Mesendoderm (in vitro differentiated cells): ENCODE measurements at regions not wholly inside any gene's neighbourhood (a gene's known extent, or its start where the extent isn't known, plus 50 kb on each side); places are given as distances from the start of the nearest gene placed in this dataset.
A peak's percentile ranks its signal among the peaks of the same experiment; 100 is the strongest.

Experiments
- DNase-seq: peaks from one replicate; pipeline ENCODE4 v3.0.0; 2013
- H2AK5ac ChIP-seq: 2 replicates; pipeline ENCODE4 v1.6.1; 2013; ENCODE audit warnings: low read length, inconsistent platforms
- H2BK120ac ChIP-seq: 2 replicates; pipeline ENCODE4 v1.6.1; 2013; ENCODE audit warnings: low read depth, mild to moderate bottlenecking, low read length, moderate library complexity, mixed read lengths
- H2BK15ac ChIP-seq: replicated peaks from 2 replicates; pipeline ENCODE4 v1.6.1; 2013; ENCODE audit warnings: low read depth, mild to moderate bottlenecking, moderate library complexity
- H2BK5ac ChIP-seq: 2 replicates; pipeline ENCODE4 v1.6.1; 2013; ENCODE audit warnings: low read length, inconsistent platforms
- H3K18ac ChIP-seq: 2 replicates; pipeline ENCODE4 v1.6.1; 2013; ENCODE audit warnings: mild to moderate bottlenecking, low read length, mixed read lengths
- H3K23ac ChIP-seq: one replicate; pipeline ENCODE4 v1.6.1; 2013; ENCODE audit warnings: low read length
- H3K27ac ChIP-seq: 2 replicates; pipeline ENCODE4 v1.5.1; 2013; ENCODE audit warnings: low read depth, mild to moderate bottlenecking, inconsistent platforms, low read length, moderate library complexity
- H3K27me3 ChIP-seq: 2 replicates; pipeline ENCODE4 v1.6.1; 2013; ENCODE audit warnings: low read length, control low read depth, mild to moderate bottlenecking, inconsistent platforms; ENCODE audit not compliant: insufficient read depth, poor library complexity
- H3K36me3 ChIP-seq: 2 replicates; pipeline ENCODE4 v1.6.1; 2013; ENCODE audit warnings: low read length, inconsistent platforms; ENCODE audit not compliant: control insufficient read depth, insufficient read depth
- H3K4ac ChIP-seq: one replicate; pipeline ENCODE4 v1.6.1; 2013; ENCODE audit warnings: low read depth, mild to moderate bottlenecking, low read length, moderate library complexity
- H3K4me1 ChIP-seq: 2 replicates; pipeline ENCODE4 v1.6.1; 2013; ENCODE audit warnings: low read depth, low read length, inconsistent platforms; ENCODE audit not compliant: control insufficient read depth
- H3K4me2 ChIP-seq: 2 replicates; pipeline ENCODE4 v1.6.1; 2013; ENCODE audit warnings: low read length
- H3K4me3 ChIP-seq: 2 replicates; pipeline ENCODE4 v1.5.1; 2013; ENCODE audit warnings: mild to moderate bottlenecking, low read length
- H3K56ac ChIP-seq: one replicate; pipeline ENCODE4 v1.6.1; 2013; ENCODE audit warnings: low read length
- H3K79me1 ChIP-seq: 2 replicates; pipeline ENCODE4 v1.6.1; 2013; ENCODE audit warnings: low read length, inconsistent platforms
- H3K79me2 ChIP-seq: 2 replicates; pipeline ENCODE4 v1.6.1; 2013; ENCODE audit warnings: mild to moderate bottlenecking, low read length; ENCODE audit not compliant: control insufficient read depth, insufficient read depth
- H3K9ac ChIP-seq: 2 replicates; pipeline ENCODE4 v1.6.1; 2013; ENCODE audit warnings: low read length, inconsistent platforms
- H4K5ac ChIP-seq: one replicate; pipeline ENCODE4 v1.6.1; 2013; ENCODE audit warnings: low read length
- H4K8ac ChIP-seq: one replicate; pipeline ENCODE4 v1.6.1; 2013; ENCODE audit warnings: low read depth, mild to moderate bottlenecking, control low read depth, low read length, moderate library complexity
- WGBS: extraction: QIAGEN DNeasy Blood & Tissue Kit; methylation state at CpG from one replicate; pipeline ENCODE4 v1.1.7; 2013; ENCODE audit warnings: low lambda C conversion rate, missing lambda C conversion rate; ENCODE audit not compliant: insufficient coverage; ENCODE audit errors: extremely low coverage; 5-methylcytosine and 5-hydroxymethylcytosine counted together

DNA sequence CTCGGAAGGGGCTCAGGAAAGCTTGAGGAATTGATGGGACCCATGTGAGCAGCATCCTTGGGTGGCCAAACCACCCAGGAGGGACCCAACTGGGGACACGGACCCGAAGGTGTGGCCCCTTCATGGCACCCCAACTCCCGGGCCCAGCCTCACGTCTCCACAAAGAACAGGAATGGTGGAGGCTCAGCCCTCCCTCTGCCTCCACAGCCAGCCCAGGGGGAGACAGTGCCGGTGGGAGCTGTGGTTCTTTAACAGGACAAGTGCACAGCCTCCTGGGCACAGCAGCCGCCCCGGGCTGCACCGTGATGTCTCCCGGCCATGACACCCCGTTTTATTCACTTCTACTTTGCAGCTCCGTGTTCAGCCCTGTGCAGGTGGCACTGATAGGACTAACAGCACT, 587.2 kb downstream of the BRD1 start:
- Histone ChIP-seq H3K4me1 (no peaks in the 10 kb centered on the region), H3K27ac (no peak overlapping the region), H3K79me2 (no peaks in the 10 kb centered on the region), H3K79me1 (no peaks in the 10 kb centered on the region), H3K56ac (no peak overlapping the region), H4K5ac (no peak overlapping the region), H3K23ac (no peak overlapping the region), H3K9ac (no peak overlapping the region), H3K18ac (no peak overlapping the region), H2AK5ac (no peak overlapping the region), H2BK5ac (no peak overlapping the region), H2BK15ac (no peak overlapping the region), H3K27me3 (no peaks in the 10 kb centered on the region), H3K36me3 (no peaks in the 10 kb centered on the region), H4K8ac (no peak overlapping the region), H2BK120ac (no peak overlapping the region), H3K4ac (no peak overlapping the region), H3K4me3 (no peak overlapping the region), H3K4me2 (no peak overlapping the region)
- DNase-seq, result no peak
- WGBS, result no CpG with 5 or more reads among the region's 12 CpGs

DNA sequence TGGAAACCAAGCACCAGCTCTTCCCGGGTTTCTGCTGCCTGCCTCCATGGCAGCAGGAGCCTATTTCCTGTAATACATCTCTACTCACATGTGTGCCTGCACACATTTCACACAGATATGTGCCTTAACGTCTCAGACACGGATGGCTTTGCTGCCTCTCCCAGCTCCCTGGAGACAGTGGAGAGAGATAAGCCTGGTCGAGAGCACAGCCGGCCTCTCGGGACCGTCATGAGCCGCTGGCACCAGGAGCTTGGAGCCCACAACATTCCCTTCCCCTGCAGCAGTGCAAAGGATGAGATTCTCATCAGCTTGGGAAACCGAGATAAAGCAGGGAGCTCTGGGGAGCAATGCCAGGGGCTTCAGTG, 587.7 kb downstream of the BRD1 start:
- H3K36me3 ChIP-seq, result no peaks in the 10 kb centered on the region
- no peak overlapping the region for H3K4ac ChIP-seq
- H3K23ac ChIP-seq, result no peak overlapping the region
- H2BK120ac ChIP-seq, result no peak overlapping the region
- H3K79me2 ChIP-seq, result no peaks in the 10 kb centered on the region
- H3K79me1 ChIP-seq, result no peaks in the 10 kb centered on the region
- H4K5ac ChIP-seq, result no peak overlapping the region
- no peak overlapping the region for H3K4me2 ChIP-seq
- H2BK5ac ChIP-seq, result no peak overlapping the region
- no peaks in the 10 kb centered on the region for H3K27me3 ChIP-seq
- no peak overlapping the region for H3K4me3 ChIP-seq
- H3K9ac ChIP-seq, result no peak overlapping the region
- no peak overlapping the region for H3K27ac ChIP-seq
- no peak overlapping the region for H2BK15ac ChIP-seq
- no peak for DNase-seq
- no peaks in the 10 kb centered on the region for H3K4me1 ChIP-seq
- no peak overlapping the region for H4K8ac ChIP-seq
- no peak overlapping the region for H3K18ac ChIP-seq
- H3K56ac ChIP-seq, result no peak overlapping the region
- H2AK5ac ChIP-seq, result no peak overlapping the region
- WGBS, result no CpG with 5 or more reads among the region's 9 CpGs

DNA sequence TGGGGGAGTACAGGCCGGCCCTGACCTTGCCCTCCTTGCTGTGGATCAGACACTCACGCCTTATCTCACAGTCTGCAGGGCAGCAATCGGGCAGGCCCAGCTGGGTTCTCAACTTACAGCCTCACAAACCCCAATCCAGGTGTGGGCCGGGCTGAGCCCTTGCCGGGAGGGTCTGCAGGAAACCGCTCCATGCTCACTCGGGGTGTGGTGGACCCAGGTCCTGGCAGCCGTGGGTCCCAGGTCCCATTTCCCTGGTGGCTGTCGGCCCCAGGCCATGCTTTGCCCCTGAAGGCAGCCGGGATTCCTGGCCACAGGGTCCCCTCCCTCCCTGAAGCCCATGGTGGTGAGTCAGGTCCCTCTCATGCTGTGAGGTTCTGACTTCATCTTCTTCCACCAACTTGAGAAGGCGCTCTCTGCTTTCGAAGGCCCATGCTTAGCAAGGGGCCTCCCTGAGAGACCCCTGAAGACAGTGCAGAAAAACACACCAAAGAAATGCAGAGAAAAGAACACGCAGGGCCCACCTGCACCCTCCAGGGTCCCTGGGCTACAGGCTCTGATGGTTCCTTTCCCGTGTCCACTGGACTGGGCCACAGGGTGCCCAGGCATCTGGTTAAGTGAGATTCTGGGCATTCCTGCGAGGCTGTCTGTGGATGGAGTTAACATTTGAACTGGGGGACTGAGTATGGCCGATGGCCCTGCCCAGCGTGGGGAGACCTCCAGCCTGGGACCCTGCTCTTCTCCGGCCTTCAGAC, 588.2 kb downstream of the BRD1 start:
- Histone ChIP-seq H3K79me2 (no peaks in the 10 kb centered on the region), H3K4me2 (no peak overlapping the region), H3K4me3 (no peak overlapping the region), H3K18ac (no peak overlapping the region), H2AK5ac (no peak overlapping the region), H3K23ac (no peak overlapping the region), H4K8ac (no peak overlapping the region), H3K56ac (no peak overlapping the region), H2BK15ac (no peak overlapping the region), H4K5ac (no peak overlapping the region), H3K4me1 (no peaks in the 10 kb centered on the region), H3K9ac (no peak overlapping the region), H3K27me3 (no peaks in the 10 kb centered on the region), H3K79me1 (no peaks in the 10 kb centered on the region), H3K4ac (no peak overlapping the region), H3K36me3 (no peaks in the 10 kb centered on the region), H3K27ac (no peak overlapping the region), H2BK5ac (no peak overlapping the region), H2BK120ac (no peak overlapping the region)
- WGBS, result no CpG with 5 or more reads among the region's 18 CpGs
- DNase-seq, result peak; percentile 33

- Histone ChIP-seq H4K5ac (no peak overlapping the region), H3K27me3 (no peaks in the 10 kb centered on the region), H3K36me3 (no peaks in the 10 kb centered on the region), H3K23ac (peak overlapping the region; percentile 66), H3K56ac (no peak overlapping the region), H3K4me1 (no peaks in the 10 kb centered on the region), H2BK120ac (no peak overlapping the region), H2BK15ac (no peak overlapping the region), H3K79me1 (no peaks in the 10 kb centered on the region), H3K79me2 (no peaks in the 10 kb centered on the region), H3K4me2 (no peak overlapping the region), H2BK5ac (no peak overlapping the region), H3K4ac (no peak overlapping the region), H3K18ac (no peak overlapping the region), H3K27ac (no peak overlapping the region), H2AK5ac (no peak overlapping the region), H4K8ac (no peak overlapping the region), H3K4me3 (no peak overlapping the region), H3K9ac (no peak overlapping the region)
- DNase-seq, result no peak
- WGBS, result no CpG with 5 or more reads among the region's 25 CpGs
Observed at GRCh38 chr22:49238181-49239141, 589.2 kb downstream of the BRD1 start.

DNA sequence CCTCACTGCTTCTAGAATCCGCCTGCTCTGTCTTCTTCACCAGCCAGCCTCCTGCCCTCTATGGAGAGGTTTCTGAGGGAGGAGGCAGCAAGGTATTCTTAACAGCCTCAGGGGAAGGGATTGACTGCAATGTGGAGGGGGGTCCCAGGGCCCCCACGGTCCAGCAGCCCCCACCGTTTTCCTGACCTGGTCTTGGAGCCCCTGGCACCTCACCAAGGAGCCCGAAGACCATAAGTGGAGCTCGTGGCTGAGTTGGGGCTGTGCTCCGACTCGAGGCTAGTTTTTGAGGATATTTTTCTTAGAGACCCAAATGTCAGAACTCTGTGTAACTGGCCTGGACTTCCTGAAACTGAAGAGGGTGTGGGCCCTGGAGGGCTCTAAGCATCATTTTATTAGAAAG, 590.0 kb downstream of the BRD1 start:
- H3K4me2 ChIP-seq, result no peak overlapping the region
- no peak overlapping the region for H4K8ac ChIP-seq
- no peak overlapping the region for H3K27ac ChIP-seq
- H3K4ac ChIP-seq, result no peak overlapping the region
- WGBS, result no CpG with 5 or more reads among the region's 7 CpGs
- no peak overlapping the region for H2AK5ac ChIP-seq
- H2BK5ac ChIP-seq, result no peak overlapping the region
- H2BK120ac ChIP-seq, result no peak overlapping the region
- no peak overlapping the region for H3K23ac ChIP-seq
- DNase-seq, result no peak
- H3K4me1 ChIP-seq, result no peaks in the 10 kb centered on the region
- H2BK15ac ChIP-seq, result no peak overlapping the region
- H3K36me3 ChIP-seq, result no peaks in the 10 kb centered on the region
- no peaks in the 10 kb centered on the region for H3K79me2 ChIP-seq
- no peak overlapping the region for H3K4me3 ChIP-seq
- H3K27me3 ChIP-seq, result no peaks in the 10 kb centered on the region
- H3K79me1 ChIP-seq, result no peaks in the 10 kb centered on the region
- no peak overlapping the region for H4K5ac ChIP-seq
- no peak overlapping the region for H3K56ac ChIP-seq
- H3K9ac ChIP-seq, result no peak overlapping the region
- H3K18ac ChIP-seq, result no peak overlapping the region
